ENCODE measurements at regions not wholly inside any gene's neighbourhood (a gene's known extent, or its start where the extent isn't known, plus 50 kb on each side); places are given as distances from the start of the nearest gene placed in this dataset.

GRCh38 chr19:28744943-28745342, 468.0 kb downstream of the UQCRFS1 start:
- H3K4me1 ChIP-seq, result no peaks in the 10 kb centered on the region
- H3K27ac ChIP-seq, result no peak overlapping the region
- TF ChIP-seq POLR2A (IDR thresholded peaks at IDR 0.05) (no peak), CTCF (IDR thresholded peaks at IDR 0.05 in 4 of 5, conservative IDR thresholded peaks at IDR 0.05 in 1 of 5) (no peak)
- intact Hi-C loops (cut with DNase I; ENCODE audit: low total_unique reads), result no loop called here
- in situ Hi-C loops (cut with MboI; ENCODE audit: low sequenced_read_pairs in 4 of 4), result loop anchor here in 1 of 4 donors (25.0 kb wide), 1 partner anchor 517 kb away; no protein-coding TSS in a partner anchor
- H3K4me3 ChIP-seq, result no peak overlapping the region
- no peaks in the 10 kb centered on the region for H3K27me3 ChIP-seq
- DNase-seq (no peak), ATAC-seq (no peak)
- H3K36me3 ChIP-seq, result no peaks in the 10 kb centered on the region
- no peaks in the 10 kb centered on the region for H3K9me3 ChIP-seq

- Histone ChIP-seq H3K27ac (no peak overlapping the region), H3K9me3 (no peaks in the 10 kb centered on the region), H3K4me3 (no peak overlapping the region), H3K36me3 (no peaks in the 10 kb centered on the region), H3K27me3 (no peaks in the 10 kb centered on the region), H3K4me1 (no peaks in the 10 kb centered on the region)
- TF ChIP-seq CTCF (IDR thresholded peaks at IDR 0.05 in 4 of 5, conservative IDR thresholded peaks at IDR 0.05 in 1 of 5), result no peak
- TF ChIP-seq POLR2A (IDR thresholded peaks at IDR 0.05), result no peak
- no peak for ATAC-seq
- in situ Hi-C loops (cut with MboI; ENCODE audit: low sequenced_read_pairs in 4 of 4), result loop anchor here in 1 of 4 donors (25.0 kb wide), 1 partner anchor 518 kb away; no protein-coding TSS in a partner anchor
- DNase-seq, result no peak
- intact Hi-C loops (cut with DNase I; ENCODE audit: low total_unique reads), result no loop called here
Observed at GRCh38 chr19:28744014-28744413, 468.9 kb downstream of the UQCRFS1 start.

- TF ChIP-seq POLR2A (IDR thresholded peaks at IDR 0.05), result no peak
- peak in 3 of 5 experiments; percentile 8 to 40 (median 39) for TF ChIP-seq CTCF (IDR thresholded peaks at IDR 0.05 in 4 of 5, conservative IDR thresholded peaks at IDR 0.05 in 1 of 5)
- Histone ChIP-seq H3K4me3 (peak overlapping the region in 1 of 4 donors; percentile 6), H3K27ac (no peak overlapping the region), H3K9me3 (no peaks in the 10 kb centered on the region), H3K27me3 (no peaks in the 10 kb centered on the region), H3K4me1 (peaks cover 3 to 6% of the 10 kb centered on the region in 2 donors), H3K36me3 (no peaks in the 10 kb centered on the region)
- ATAC-seq, result peak in 1 of 2 donors; percentile 39
- DNase-seq, result no peak
- intact Hi-C loops (cut with DNase I; ENCODE audit: low total_unique reads), result loop anchor here (2.0 kb wide), 2 partner anchors 142 to 528 kb away; no protein-coding TSS in a partner anchor
- in situ Hi-C loops (cut with MboI; ENCODE audit: low sequenced_read_pairs in 4 of 4), result loop anchor here in 2 of 4 donors (10.0 to 25.0 kb wide), 2 partner anchors 525 to 528 kb away; no protein-coding TSS in a partner anchor
Observed at GRCh38 chr19:28737021-28737895, 475.7 kb downstream of the UQCRFS1 start.

GRCh38 chr19:28736528-28736927, 476.4 kb downstream of the UQCRFS1 start:
- no peaks in the 10 kb centered on the region for H3K9me3 ChIP-seq
- peaks cover 3 to 6% of the 10 kb centered on the region in 2 donors for H3K4me1 ChIP-seq
- ATAC-seq, result no peak
- H3K27me3 ChIP-seq, result no peaks in the 10 kb centered on the region
- intact Hi-C loops (cut with DNase I; ENCODE audit: low total_unique reads), result loop anchor here (2.0 kb wide), 2 partner anchors 142 to 528 kb away; no protein-coding TSS in a partner anchor
- no peak for DNase-seq
- no peaks in the 10 kb centered on the region for H3K36me3 ChIP-seq
- H3K27ac ChIP-seq, result no peak overlapping the region
- in situ Hi-C loops (cut with MboI; ENCODE audit: low sequenced_read_pairs in 4 of 4), result loop anchor here in 2 of 4 donors (10.0 to 25.0 kb wide), 2 partner anchors 526 to 528 kb away; no protein-coding TSS in a partner anchor
- peak overlapping the region in 1 of 4 donors; percentile 6 for H3K4me3 ChIP-seq
- TF ChIP-seq CTCF (IDR thresholded peaks at IDR 0.05 in 4 of 5, conservative IDR thresholded peaks at IDR 0.05 in 1 of 5) (no peak), POLR2A (IDR thresholded peaks at IDR 0.05) (no peak)

All from gastrocnemius medialis (tissue), 4 donors.